SK-N-SH treated with all-trans-retinoic acid at 6 μM for 48 hours (cell line): ENCODE measurements at regions not wholly inside any gene's neighbourhood (a gene's known extent, or its start where the extent isn't known, plus 50 kb on each side); places are given as distances from the start of the nearest gene placed in this dataset.

Experiments
- ATAC-seq: fragments of 200-7000 bp; cut with Tn5 transposase; 3 replicates; pipeline ENCODE4 v1.9.1; 2020; ENCODE audit warnings: mild to moderate bottlenecking, moderate library complexity
- ARNTL ChIP-seq: fragments of 450-650 bp; formaldehyde crosslinking; IDR thresholded peaks from 2 replicates; pipeline ENCODE4 v1.5.0; 2020; ENCODE audit warnings: low read depth, mild to moderate bottlenecking, moderate library complexity, borderline replicate concordance
- BACH2 ChIP-seq: fragments of 250-450 bp; sonication (Bioruptor Pico); IDR thresholded peaks from 2 replicates; pipeline ENCODE4 v1.9.0; 2021; ENCODE audit warnings: mild to moderate bottlenecking, borderline replicate concordance
- CSDC2 ChIP-seq: fragments of 250-450 bp; sonication (Bioruptor Pico); IDR thresholded peaks from 2 replicates; pipeline ENCODE4 v1.5.0; 2020; ENCODE audit warnings: mild to moderate bottlenecking, moderate library complexity
- CSRNP3 ChIP-seq: fragments of 250-450 bp; sonication (Bioruptor Pico); IDR thresholded peaks from 2 replicates; pipeline ENCODE4 v1.5.1; 2021; ENCODE audit warnings: mild to moderate bottlenecking, moderate library complexity
- ESRRG ChIP-seq: fragments of 250-450 bp; sonication (Bioruptor Pico); IDR thresholded peaks from 2 replicates; pipeline ENCODE4 v1.6.1; 2021; ENCODE audit warnings: mild to moderate bottlenecking
- GLIS3 ChIP-seq: fragments of 250-450 bp; sonication (Bioruptor Pico); IDR thresholded peaks from 2 replicates; pipeline ENCODE4 v1.5.0; 2020; ENCODE audit warnings: mild to moderate bottlenecking, moderate library complexity
- ISL1 ChIP-seq: fragments of 250-450 bp; sonication (Bioruptor Pico); IDR thresholded peaks from 2 replicates; pipeline ENCODE4 v2.1.2; 2022; ENCODE audit warnings: mild to moderate bottlenecking, moderate library complexity
- OSR1 ChIP-seq: fragments of 250-450 bp; sonication (Bioruptor Pico); IDR thresholded peaks from 2 replicates; pipeline ENCODE4 v1.8.0; 2022; ENCODE audit warnings: moderate library complexity, mild to moderate bottlenecking, inconsistent platforms
- PATZ1 ChIP-seq: fragments of 250-450 bp; sonication (Bioruptor Pico); IDR thresholded peaks from 2 replicates; pipeline ENCODE4 v1.8.0; 2020; ENCODE audit warnings: mild to moderate bottlenecking, moderate library complexity, borderline replicate concordance
- POU6F1 ChIP-seq: fragments of 250-450 bp; sonication (Bioruptor Pico); IDR thresholded peaks from 2 replicates; pipeline ENCODE4 v1.8.0; 2021; ENCODE audit warnings: low read depth, mild to moderate bottlenecking, moderate library complexity, borderline replicate concordance
- PPARA ChIP-seq: fragments of 250-450 bp; sonication (Bioruptor Pico); IDR thresholded peaks from 2 replicates; pipeline ENCODE4 v1.5.0; 2020; ENCODE audit warnings: mild to moderate bottlenecking, borderline replicate concordance
- RARB ChIP-seq: fragments of 250-450 bp; sonication (Bioruptor Pico); IDR thresholded peaks from 2 replicates; pipeline ENCODE4 v1.8.0; 2021; ENCODE audit warnings: mild to moderate bottlenecking, moderate library complexity
- SNAI2 ChIP-seq: fragments of 250-450 bp; sonication (Bioruptor Pico); IDR thresholded peaks from 2 replicates; pipeline ENCODE4 v1.5.0; 2020; ENCODE audit warnings: mild to moderate bottlenecking, moderate library complexity
- TCF4 ChIP-seq: fragments of 250-450 bp; sonication (Bioruptor Pico); IDR thresholded peaks from 2 replicates; pipeline ENCODE4 v1.8.0; 2021; ENCODE audit warnings: mild to moderate bottlenecking, moderate library complexity, borderline replicate concordance
- TOX ChIP-seq: fragments of 250-450 bp; sonication (Bioruptor Pico); IDR thresholded peaks from 2 replicates; pipeline ENCODE4 v1.8.0; 2021; ENCODE audit warnings: mild to moderate bottlenecking, moderate library complexity, borderline replicate concordance
- TSHZ2 ChIP-seq: fragments of 250-450 bp; sonication (Bioruptor Pico); IDR thresholded peaks from 2 replicates; pipeline ENCODE4 v1.5.0; 2020; ENCODE audit warnings: mild to moderate bottlenecking, moderate library complexity
- ZC3H10 ChIP-seq: fragments of 250-450 bp; sonication (Bioruptor Pico); IDR thresholded peaks from 2 replicates; pipeline ENCODE4 v1.5.1; 2021; ENCODE audit warnings: mild to moderate bottlenecking, moderate library complexity
- ZFP3 ChIP-seq: fragments of 250-450 bp; sonication (Bioruptor Pico); IDR thresholded peaks from 2 replicates; pipeline ENCODE4 v1.5.0; 2020; ENCODE audit warnings: mild to moderate bottlenecking, moderate library complexity
- ZFP30 ChIP-seq: fragments of 450-650 bp; formaldehyde crosslinking; IDR thresholded peaks from 2 replicates; pipeline ENCODE4 v1.5.0; 2022; ENCODE audit warnings: mild to moderate bottlenecking, moderate library complexity
- ZNF70 ChIP-seq: fragments of 450-650 bp; formaldehyde crosslinking; IDR thresholded peaks from 2 replicates; pipeline ENCODE4 v1.5.0; 2020; ENCODE audit warnings: mild to moderate bottlenecking, moderate library complexity
- ZNF8 ChIP-seq: fragments of 450-650 bp; formaldehyde crosslinking; IDR thresholded peaks from 2 replicates; pipeline ENCODE4 v1.5.0; 2020; ENCODE audit warnings: mild to moderate bottlenecking, moderate library complexity

GRCh38 chr2:19774805-19775176, 127.0 kb downstream of the TTC32 start:
- TF ChIP-seq TOX (no peak), CSRNP3 (CRISPR knock-in tag) (no peak), TCF4 (CRISPR knock-in tag) (no peak)
- TF ChIP-seq, all 23 proteins: peak for 0
- no peak for ATAC-seq

GRCh38 chr2:19772981-19773380, 128.8 kb downstream of the TTC32 start:
- ATAC-seq: no peak
- no peak for TF ChIP-seq OSR1 (CRISPR knock-in tag)
- TF ChIP-seq ISL1 (CRISPR knock-in tag): no peak
- TF ChIP-seq ZC3H10 (CRISPR knock-in tag): no peak
- no peak for TF ChIP-seq GLIS3 (CRISPR knock-in tag)
- TF ChIP-seq ZNF8 (CRISPR knock-in tag): no peak
- TF ChIP-seq PPARA (CRISPR knock-in tag): no peak
- TF ChIP-seq ZFP3 (CRISPR knock-in tag): no peak
- TF ChIP-seq TCF4 (CRISPR knock-in tag): no peak
- no peak for TF ChIP-seq ZNF70
- no peak for TF ChIP-seq PATZ1 (CRISPR knock-in tag)
- TF ChIP-seq ZFP30: no peak

- ATAC-seq: no peak
- no peak for TF ChIP-seq ZC3H10 (CRISPR knock-in tag)
- TF ChIP-seq POU6F1 (CRISPR knock-in tag): no peak
- no peak for TF ChIP-seq TSHZ2
- TF ChIP-seq RARB: no peak
- no peak for TF ChIP-seq SNAI2
- TF ChIP-seq PPARA (CRISPR knock-in tag): no peak
- TF ChIP-seq ZFP30: no peak
- TF ChIP-seq ZNF8 (CRISPR knock-in tag): no peak
- no peak for TF ChIP-seq BACH2
- TF ChIP-seq PATZ1 (CRISPR knock-in tag): no peak
- no peak for TF ChIP-seq TOX
- TF ChIP-seq ESRRG (CRISPR knock-in tag): no peak
- no peak for TF ChIP-seq TCF4 (CRISPR knock-in tag)
- TF ChIP-seq ISL1 (CRISPR knock-in tag): no peak
- no peak for TF ChIP-seq CSDC2 (CRISPR knock-in tag)
- TF ChIP-seq GLIS3 (CRISPR knock-in tag): no peak
Observed at GRCh38 chr2:19769513-19769912, 132.3 kb downstream of the TTC32 start.

GRCh38 chr2:19767899-19768298, 133.9 kb downstream of the TTC32 start:
- no peak for ATAC-seq
- TF ChIP-seq ZC3H10 (CRISPR knock-in tag) (no peak), OSR1 (CRISPR knock-in tag) (no peak), ZFP30 (no peak), ARNTL (no peak), ZFP3 (CRISPR knock-in tag) (no peak), ZNF8 (CRISPR knock-in tag) (no peak), ZNF70 (no peak), CSDC2 (CRISPR knock-in tag) (no peak), ESRRG (CRISPR knock-in tag) (no peak), CSRNP3 (CRISPR knock-in tag) (no peak), TCF4 (CRISPR knock-in tag) (no peak), RARB (no peak), PPARA (CRISPR knock-in tag) (no peak), POU6F1 (CRISPR knock-in tag) (no peak)
